Suprapubic skin (tissue), 4 donors: ENCODE measurements at regions not wholly inside any gene's neighbourhood (a gene's known extent, or its start where the extent isn't known, plus 50 kb on each side); places are given as distances from the start of the nearest gene placed in this dataset.

Experiments
- POLR2A ChIP-seq, 2 donors: fragments of 450-650 bp; IDR thresholded peaks; one replicate each; pipeline ENCODE4 v1.6.1; 2017; ENCODE audit warnings: antibody characterized with exemption in 2 of 2, mild to moderate bottlenecking in 2 of 2, moderate library complexity in 2 of 2
- POLR2AphosphoS5 ChIP-seq, 3 donors: sonication (generic); formaldehyde crosslinking; IDR thresholded peaks; one replicate each; pipeline ENCODE4 v1.6.1; 2017; ENCODE audit warnings: antibody characterized with exemption in 3 of 3
- TF ChIP-seq, protein P1 (sequence below), 2 donors: fragments of 200-600 bp in 1 of 2; fragments of 450-650 bp in 1 of 2; sonication (generic) in 1 of 2; IDR thresholded peaks; one replicate each; pipeline ENCODE4 v1.5.1; 2016 to 2019; ENCODE audit warnings: antibody characterized with exemption in 2 of 2, mild to moderate bottlenecking in 1 of 2, moderate library complexity in 1 of 2

DNA sequence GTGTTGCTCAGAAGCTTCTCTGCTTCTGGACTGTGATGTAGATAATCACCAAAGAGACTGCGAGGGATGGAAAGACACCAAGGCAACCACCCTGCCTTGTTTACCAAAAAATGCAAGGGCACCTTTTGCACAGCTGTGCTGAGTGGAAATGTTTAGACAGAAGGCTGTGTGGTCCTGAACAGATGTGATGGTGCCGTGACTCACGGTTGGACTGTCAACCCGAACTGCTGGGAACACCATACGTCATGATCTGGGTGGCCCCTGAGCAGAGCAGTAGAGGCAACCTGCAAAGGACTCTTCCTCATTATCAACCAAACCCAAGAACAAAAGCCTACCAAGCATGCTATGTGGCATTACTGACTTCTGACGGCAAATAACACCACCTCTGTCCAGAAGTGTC is 61.3 kb upstream of the LPP start:
- TF ChIP-seq POLR2AphosphoS5 (IDR thresholded peaks at IDR 0.05) (no peak), POLR2A (IDR thresholded peaks at IDR 0.05) (no peak)
- TF ChIP-seq, protein P1, sequence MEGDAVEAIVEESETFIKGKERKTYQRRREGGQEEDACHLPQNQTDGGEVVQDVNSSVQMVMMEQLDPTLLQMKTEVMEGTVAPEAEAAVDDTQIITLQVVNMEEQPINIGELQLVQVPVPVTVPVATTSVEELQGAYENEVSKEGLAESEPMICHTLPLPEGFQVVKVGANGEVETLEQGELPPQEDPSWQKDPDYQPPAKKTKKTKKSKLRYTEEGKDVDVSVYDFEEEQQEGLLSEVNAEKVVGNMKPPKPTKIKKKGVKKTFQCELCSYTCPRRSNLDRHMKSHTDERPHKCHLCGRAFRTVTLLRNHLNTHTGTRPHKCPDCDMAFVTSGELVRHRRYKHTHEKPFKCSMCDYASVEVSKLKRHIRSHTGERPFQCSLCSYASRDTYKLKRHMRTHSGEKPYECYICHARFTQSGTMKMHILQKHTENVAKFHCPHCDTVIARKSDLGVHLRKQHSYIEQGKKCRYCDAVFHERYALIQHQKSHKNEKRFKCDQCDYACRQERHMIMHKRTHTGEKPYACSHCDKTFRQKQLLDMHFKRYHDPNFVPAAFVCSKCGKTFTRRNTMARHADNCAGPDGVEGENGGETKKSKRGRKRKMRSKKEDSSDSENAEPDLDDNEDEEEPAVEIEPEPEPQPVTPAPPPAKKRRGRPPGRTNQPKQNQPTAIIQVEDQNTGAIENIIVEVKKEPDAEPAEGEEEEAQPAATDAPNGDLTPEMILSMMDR (IDR thresholded peaks at IDR 0.05) = no peak
